ENCODE measurements at regions not wholly inside any gene's neighbourhood (a gene's known extent, or its start where the extent isn't known, plus 50 kb on each side); places are given as distances from the start of the nearest gene placed in this dataset.

- ATAC-seq, result no peak
- Histone ChIP-seq H3K79me2 (replicated peaks; ENCODE audit: insufficient read depth) (no peaks in the 10 kb centered on the region), H3K36me3 (ENCODE audit: insufficient read depth) (no peaks in the 10 kb centered on the region), H3K27ac (ENCODE audit: low read depth) (no peak overlapping the region), H3K4me1 (ENCODE audit: insufficient read depth) (peaks cover 5% of the 10 kb centered on the region; the same call in 1 of the 2 replicates), H3F3A (replicated peaks; ENCODE audit: low read depth) (no peaks in the 10 kb centered on the region), H2AFZ (peak overlapping the region; percentile 44), H4K20me1 (replicated peaks; ENCODE audit: insufficient read depth) (no peaks in the 10 kb centered on the region), H3K4me3 (no peak overlapping the region), H3K4me2 (no peak overlapping the region), H3K27me3 (ENCODE audit: insufficient read depth) (no peaks in the 10 kb centered on the region), H3K9me2 (ENCODE audit: insufficient read depth) (no peaks in the 10 kb centered on the region)
- TF ChIP-seq EZH2 (IDR thresholded peaks at IDR 0.05; ENCODE audit: low read depth, unreplicated experiment), result no peak
- DNase-seq (ENCODE audit: low spot score), result no peak
- H3K4me1 Mint-ChIP-seq, result peaks cover 13% of the 10 kb centered on the region; the same call in 2 of the 3 replicates
- peaks cover 3% of the 10 kb centered on the region for H3K27me3 Mint-ChIP-seq (ENCODE audit: insufficient read depth, low read depth, poor library complexity)
- H3K9me3 Mint-ChIP-seq, result no peaks in the 10 kb centered on the region
- H3K4me3 Mint-ChIP-seq, result no peak overlapping the region
- H3K36me3 Mint-ChIP-seq (ENCODE audit: low read depth), result no peaks in the 10 kb centered on the region
- no peak overlapping the region for H3K27ac Mint-ChIP-seq
Measured at GRCh38 chr2:211248841-211249240, 692.4 kb downstream of the CPS1 start.

GRCh38 chr2:211251016-211251415, 694.6 kb downstream of the CPS1 start:
- H3K4me1 Mint-ChIP-seq, result peaks cover 13% of the 10 kb centered on the region; the same call in 2 of the 3 replicates
- Histone ChIP-seq H3K9me2 (ENCODE audit: insufficient read depth) (no peaks in the 10 kb centered on the region), H3K4me3 (no peak overlapping the region), H3K4me2 (no peak overlapping the region), H2AFZ (peak overlapping the region; percentile 89), H3K27ac (ENCODE audit: low read depth) (no peak overlapping the region), H3K27me3 (ENCODE audit: insufficient read depth) (no peaks in the 10 kb centered on the region), H3K79me2 (replicated peaks; ENCODE audit: insufficient read depth) (no peaks in the 10 kb centered on the region), H3K36me3 (ENCODE audit: insufficient read depth) (no peaks in the 10 kb centered on the region), H4K20me1 (replicated peaks; ENCODE audit: insufficient read depth) (no peaks in the 10 kb centered on the region), H3F3A (replicated peaks; ENCODE audit: low read depth) (no peaks in the 10 kb centered on the region), H3K4me1 (ENCODE audit: insufficient read depth) (peaks cover 5% of the 10 kb centered on the region; the same call in 1 of the 2 replicates)
- H3K9me3 Mint-ChIP-seq, result 0 out of 3 replicates have a peak, but pooled peaks cover 2% of the 10 kb centered on the region
- no peak overlapping the region for H3K27ac Mint-ChIP-seq
- DNase-seq (ENCODE audit: low spot score) (no peak), ATAC-seq (peak; percentile 58)
- H3K27me3 Mint-ChIP-seq (ENCODE audit: insufficient read depth, low read depth, poor library complexity), result peaks cover 3% of the 10 kb centered on the region
- no peak overlapping the region for H3K4me3 Mint-ChIP-seq
- no peaks in the 10 kb centered on the region for H3K36me3 Mint-ChIP-seq (ENCODE audit: low read depth)
- TF ChIP-seq CREB1 (CRISPR knock-in tag; IDR thresholded peaks at IDR 0.05; ENCODE audit: low read depth) (no peak), NANOG (IDR thresholded peaks at IDR 0.05; ENCODE audit: borderline replicate concordance) (no peak), POLR2AphosphoS5 (IDR thresholded peaks at IDR 0.05; ENCODE audit: low read depth) (no peak), EZH2 (IDR thresholded peaks at IDR 0.05; ENCODE audit: low read depth, unreplicated experiment) (no peak), JUNB (IDR thresholded peaks at IDR 0.05; ENCODE audit: unreplicated experiment) (no peak), ZNF331 (CRISPR knock-in tag; IDR thresholded peaks at IDR 0.05; ENCODE audit: low read depth) (no peak), EZH2phosphoT487 (IDR thresholded peaks at IDR 0.05; ENCODE audit: unreplicated experiment) (no peak), STAT1 (IDR thresholded peaks at IDR 0.05; ENCODE audit: unreplicated experiment) (no peak), ZNF114 (CRISPR knock-in tag; IDR thresholded peaks at IDR 0.05) (no peak)
- TF ChIP-seq, protein P1, sequence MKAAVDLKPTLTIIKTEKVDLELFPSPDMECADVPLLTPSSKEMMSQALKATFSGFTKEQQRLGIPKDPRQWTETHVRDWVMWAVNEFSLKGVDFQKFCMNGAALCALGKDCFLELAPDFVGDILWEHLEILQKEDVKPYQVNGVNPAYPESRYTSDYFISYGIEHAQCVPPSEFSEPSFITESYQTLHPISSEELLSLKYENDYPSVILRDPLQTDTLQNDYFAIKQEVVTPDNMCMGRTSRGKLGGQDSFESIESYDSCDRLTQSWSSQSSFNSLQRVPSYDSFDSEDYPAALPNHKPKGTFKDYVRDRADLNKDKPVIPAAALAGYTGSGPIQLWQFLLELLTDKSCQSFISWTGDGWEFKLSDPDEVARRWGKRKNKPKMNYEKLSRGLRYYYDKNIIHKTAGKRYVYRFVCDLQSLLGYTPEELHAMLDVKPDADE (IDR thresholded peaks at IDR 0.05), result no peak
- TF ChIP-seq, protein P2, sequence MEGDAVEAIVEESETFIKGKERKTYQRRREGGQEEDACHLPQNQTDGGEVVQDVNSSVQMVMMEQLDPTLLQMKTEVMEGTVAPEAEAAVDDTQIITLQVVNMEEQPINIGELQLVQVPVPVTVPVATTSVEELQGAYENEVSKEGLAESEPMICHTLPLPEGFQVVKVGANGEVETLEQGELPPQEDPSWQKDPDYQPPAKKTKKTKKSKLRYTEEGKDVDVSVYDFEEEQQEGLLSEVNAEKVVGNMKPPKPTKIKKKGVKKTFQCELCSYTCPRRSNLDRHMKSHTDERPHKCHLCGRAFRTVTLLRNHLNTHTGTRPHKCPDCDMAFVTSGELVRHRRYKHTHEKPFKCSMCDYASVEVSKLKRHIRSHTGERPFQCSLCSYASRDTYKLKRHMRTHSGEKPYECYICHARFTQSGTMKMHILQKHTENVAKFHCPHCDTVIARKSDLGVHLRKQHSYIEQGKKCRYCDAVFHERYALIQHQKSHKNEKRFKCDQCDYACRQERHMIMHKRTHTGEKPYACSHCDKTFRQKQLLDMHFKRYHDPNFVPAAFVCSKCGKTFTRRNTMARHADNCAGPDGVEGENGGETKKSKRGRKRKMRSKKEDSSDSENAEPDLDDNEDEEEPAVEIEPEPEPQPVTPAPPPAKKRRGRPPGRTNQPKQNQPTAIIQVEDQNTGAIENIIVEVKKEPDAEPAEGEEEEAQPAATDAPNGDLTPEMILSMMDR (conservative IDR thresholded peaks at IDR 0.05; ENCODE audit: low read depth in 2 of 2), result no peak
- TF ChIP-seq, protein P3, sequence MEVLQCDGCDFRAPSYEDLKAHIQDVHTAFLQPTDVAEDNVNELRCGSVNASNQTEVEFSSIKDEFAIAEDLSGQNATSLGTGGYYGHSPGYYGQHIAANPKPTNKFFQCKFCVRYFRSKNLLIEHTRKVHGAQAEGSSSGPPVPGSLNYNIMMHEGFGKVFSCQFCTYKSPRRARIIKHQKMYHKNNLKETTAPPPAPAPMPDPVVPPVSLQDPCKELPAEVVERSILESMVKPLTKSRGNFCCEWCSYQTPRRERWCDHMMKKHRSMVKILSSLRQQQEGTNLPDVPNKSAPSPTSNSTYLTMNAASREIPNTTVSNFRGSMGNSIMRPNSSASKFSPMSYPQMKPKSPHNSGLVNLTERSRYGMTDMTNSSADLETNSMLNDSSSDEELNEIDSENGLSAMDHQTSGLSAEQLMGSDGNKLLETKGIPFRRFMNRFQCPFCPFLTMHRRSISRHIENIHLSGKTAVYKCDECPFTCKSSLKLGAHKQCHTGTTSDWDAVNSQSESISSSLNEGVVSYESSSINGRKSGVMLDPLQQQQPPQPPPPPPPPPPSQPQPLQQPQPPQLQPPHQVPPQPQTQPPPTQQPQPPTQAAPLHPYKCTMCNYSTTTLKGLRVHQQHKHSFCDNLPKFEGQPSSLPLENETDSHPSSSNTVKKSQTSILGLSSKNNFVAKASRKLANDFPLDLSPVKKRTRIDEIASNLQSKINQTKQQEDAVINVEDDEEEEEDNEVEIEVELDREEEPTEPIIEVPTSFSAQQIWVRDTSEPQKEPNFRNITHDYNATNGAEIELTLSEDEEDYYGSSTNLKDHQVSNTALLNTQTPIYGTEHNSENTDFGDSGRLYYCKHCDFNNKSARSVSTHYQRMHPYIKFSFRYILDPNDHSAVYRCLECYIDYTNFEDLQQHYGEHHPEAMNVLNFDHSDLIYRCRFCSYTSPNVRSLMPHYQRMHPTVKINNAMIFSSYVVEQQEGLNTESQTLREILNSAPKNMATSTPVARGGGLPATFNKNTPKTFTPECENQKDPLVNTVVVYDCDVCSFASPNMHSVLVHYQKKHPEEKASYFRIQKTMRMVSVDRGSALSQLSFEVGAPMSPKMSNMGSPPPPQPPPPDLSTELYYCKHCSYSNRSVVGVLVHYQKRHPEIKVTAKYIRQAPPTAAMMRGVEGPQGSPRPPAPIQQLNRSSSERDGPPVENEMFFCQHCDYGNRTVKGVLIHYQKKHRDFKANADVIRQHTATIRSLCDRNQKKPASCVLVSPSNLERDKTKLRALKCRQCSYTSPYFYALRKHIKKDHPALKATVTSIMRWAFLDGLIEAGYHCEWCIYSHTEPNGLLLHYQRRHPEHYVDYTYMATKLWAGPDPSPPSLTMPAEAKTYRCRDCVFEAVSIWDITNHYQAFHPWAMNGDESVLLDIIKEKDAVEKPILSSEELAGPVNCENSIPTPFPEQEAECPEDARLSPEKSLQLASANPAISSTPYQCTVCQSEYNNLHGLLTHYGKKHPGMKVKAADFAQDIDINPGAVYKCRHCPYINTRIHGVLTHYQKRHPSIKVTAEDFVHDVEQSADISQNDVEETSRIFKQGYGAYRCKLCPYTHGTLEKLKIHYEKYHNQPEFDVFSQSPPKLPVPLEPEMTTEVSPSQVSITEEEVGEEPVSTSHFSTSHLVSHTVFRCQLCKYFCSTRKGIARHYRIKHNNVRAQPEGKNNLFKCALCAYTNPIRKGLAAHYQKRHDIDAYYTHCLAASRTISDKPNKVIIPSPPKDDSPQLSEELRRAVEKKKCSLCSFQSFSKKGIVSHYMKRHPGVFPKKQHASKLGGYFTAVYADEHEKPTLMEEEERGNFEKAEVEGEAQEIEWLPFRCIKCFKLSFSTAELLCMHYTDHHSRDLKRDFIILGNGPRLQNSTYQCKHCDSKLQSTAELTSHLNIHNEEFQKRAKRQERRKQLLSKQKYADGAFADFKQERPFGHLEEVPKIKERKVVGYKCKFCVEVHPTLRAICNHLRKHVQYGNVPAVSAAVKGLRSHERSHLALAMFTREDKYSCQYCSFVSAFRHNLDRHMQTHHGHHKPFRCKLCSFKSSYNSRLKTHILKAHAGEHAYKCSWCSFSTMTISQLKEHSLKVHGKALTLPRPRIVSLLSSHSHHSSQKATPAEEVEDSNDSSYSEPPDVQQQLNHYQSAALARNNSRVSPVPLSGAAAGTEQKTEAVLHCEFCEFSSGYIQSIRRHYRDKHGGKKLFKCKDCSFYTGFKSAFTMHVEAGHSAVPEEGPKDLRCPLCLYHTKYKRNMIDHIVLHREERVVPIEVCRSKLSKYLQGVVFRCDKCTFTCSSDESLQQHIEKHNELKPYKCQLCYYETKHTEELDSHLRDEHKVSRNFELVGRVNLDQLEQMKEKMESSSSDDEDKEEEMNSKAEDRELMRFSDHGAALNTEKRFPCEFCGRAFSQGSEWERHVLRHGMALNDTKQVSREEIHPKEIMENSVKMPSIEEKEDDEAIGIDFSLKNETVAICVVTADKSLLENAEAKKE (CRISPR knock-in tag; IDR thresholded peaks at IDR 0.05), result no peak

All from GM23338 (cell line).